GM20000 (cell line): ENCODE measurements at regions not wholly inside any gene's neighbourhood (a gene's known extent, or its start where the extent isn't known, plus 50 kb on each side); places are given as distances from the start of the nearest gene placed in this dataset.

Experiments used
- DNase-seq: peaks from one replicate; pipeline ENCODE4 v3.0.0; 2012; ENCODE audit warnings: low spot score
- TF ChIP-seq, protein P1 (sequence below): IDR thresholded peaks from 2 replicates; pipeline ENCODE4 v1.5.1; 2012; ENCODE audit warnings: mild to moderate bottlenecking, control low read depth; ENCODE audit errors: extremely low read depth, missing control alignments

DNA sequence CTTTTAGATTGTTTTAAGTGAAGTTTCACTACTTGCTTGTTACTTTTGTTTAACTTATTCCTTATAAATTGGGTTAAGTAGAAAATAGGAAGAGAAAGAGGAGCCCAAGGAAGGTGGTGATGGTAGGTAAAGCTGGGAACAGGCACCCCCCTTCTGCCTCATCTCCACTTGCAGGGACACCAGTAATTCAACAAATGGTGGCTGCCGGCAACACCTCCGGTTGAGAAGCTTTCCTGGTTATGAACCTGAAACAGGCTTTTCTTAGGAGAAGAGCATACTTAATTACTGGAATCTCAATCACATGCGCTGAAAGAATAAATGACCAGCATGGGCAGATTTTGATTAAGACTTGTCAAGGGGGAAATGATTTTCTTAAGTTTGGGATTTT lies 158.9 kb upstream of the ZNF217 start:
- DNase-seq: no peak
- TF ChIP-seq, protein P1, sequence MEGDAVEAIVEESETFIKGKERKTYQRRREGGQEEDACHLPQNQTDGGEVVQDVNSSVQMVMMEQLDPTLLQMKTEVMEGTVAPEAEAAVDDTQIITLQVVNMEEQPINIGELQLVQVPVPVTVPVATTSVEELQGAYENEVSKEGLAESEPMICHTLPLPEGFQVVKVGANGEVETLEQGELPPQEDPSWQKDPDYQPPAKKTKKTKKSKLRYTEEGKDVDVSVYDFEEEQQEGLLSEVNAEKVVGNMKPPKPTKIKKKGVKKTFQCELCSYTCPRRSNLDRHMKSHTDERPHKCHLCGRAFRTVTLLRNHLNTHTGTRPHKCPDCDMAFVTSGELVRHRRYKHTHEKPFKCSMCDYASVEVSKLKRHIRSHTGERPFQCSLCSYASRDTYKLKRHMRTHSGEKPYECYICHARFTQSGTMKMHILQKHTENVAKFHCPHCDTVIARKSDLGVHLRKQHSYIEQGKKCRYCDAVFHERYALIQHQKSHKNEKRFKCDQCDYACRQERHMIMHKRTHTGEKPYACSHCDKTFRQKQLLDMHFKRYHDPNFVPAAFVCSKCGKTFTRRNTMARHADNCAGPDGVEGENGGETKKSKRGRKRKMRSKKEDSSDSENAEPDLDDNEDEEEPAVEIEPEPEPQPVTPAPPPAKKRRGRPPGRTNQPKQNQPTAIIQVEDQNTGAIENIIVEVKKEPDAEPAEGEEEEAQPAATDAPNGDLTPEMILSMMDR: no peak

- TF ChIP-seq, protein P1: no peak
- DNase-seq: no peak
Observed at GRCh38 chr20:53751620-53752318, 158.1 kb upstream of the ZNF217 start.

- TF ChIP-seq, protein P1: no peak
- no peak for DNase-seq
Observed at GRCh38 chr20:53750827-53751619, 157.4 kb upstream of the ZNF217 start.

DNA sequence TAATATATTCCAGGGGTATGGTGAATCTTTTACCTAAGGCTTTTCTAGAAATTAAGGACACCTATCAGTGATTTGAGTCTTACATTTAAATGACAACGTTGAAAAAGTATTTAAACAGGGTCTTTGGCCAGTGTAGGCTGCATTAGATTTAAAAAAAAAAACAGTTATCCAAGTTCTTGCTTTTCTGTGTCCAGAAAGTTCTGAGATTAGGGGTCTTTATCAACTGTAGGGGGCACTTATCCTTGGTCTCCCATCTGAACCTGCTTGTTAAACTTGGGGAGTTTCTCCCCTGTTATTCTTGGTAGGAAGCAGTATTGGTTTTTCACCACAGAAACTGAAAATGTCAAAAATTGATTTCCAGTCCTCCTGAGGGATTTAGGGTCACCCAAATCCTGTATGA lies 155.9 kb upstream of the ZNF217 start:
- no peak for DNase-seq
- TF ChIP-seq, protein P1: no peak

DNA sequence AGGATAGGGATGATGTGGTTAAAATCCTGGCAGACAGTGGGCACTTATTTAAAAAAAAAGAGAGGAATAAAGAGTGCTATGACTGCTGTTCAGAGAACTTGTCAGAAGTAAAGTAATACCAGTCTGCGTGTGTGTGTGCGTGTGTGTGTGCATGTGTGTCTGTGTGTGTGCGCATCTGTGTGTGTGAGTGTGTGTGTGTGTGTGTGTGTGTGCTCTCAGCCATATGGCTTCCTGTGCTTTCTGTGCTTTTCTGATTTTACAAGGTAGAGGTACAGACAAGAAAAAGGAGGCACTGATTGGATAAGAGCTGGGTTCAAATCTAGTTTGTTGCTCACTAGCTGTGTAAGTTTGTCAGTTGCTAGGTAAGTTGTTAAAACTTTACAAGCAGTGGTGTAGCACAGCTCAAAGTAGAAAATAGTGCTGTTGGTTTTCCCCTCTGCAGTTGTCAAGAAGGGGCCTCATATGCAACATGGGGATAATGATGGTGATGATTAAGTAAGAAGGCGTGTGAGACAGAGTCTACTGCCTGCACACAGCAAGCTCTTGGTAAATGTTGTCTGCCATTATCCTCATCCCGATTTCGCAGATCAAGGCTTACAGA lies 155.3 kb upstream of the ZNF217 start:
- TF ChIP-seq, protein P1: no peak
- DNase-seq: no peak

DNA sequence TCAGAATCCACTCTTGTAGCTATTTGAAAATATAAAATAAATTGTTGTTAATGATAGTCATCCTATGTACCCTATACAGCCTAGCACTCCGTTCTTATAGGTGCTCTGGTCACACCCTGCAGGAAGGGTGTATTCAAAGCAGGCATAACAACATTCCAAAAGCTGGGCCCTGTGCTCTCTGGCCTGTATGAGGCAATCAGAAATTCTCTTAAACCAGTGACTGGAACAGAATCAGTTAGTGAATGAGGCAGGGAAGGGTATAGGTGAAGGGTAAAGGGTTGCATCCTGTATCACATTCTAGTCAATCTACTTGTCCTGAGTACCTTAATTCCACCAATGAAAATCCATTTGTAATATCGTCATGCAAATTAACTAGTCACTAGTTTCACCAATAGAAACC lies 154.5 kb upstream of the ZNF217 start:
- no peak for DNase-seq

More for the DNA sequence above, 154.5 kb upstream of the ZNF217 start:
- TF ChIP-seq, protein P1: no peak
